Breast epithelium (tissue), 4 donors: ENCODE measurements at regions not wholly inside any gene's neighbourhood (a gene's known extent, or its start where the extent isn't known, plus 50 kb on each side); places are given as distances from the start of the nearest gene placed in this dataset.

Source experiments
- DNase-seq, 2 donors: peaks; one replicate each; pipeline ENCODE4 v3.0.0-alpha.2; 2019; ENCODE audit warnings: low spot score in 2 of 2
- H3K27ac ChIP-seq, 2 donors: fragments of 200-600 bp; sonication (generic) in 1 of 2; one replicate each; pipeline ENCODE4 v1.5.1; 2016 to 2019; ENCODE audit warnings: mild to moderate bottlenecking in 1 of 2
- H3K27me3 ChIP-seq, 2 donors: fragments of 200-600 bp; sonication (generic) in 1 of 2; one replicate each; pipeline versions ENCODE4 v1.5.1 to v1.6.0; 2017 to 2019; ENCODE audit warnings: control low read depth in 1 of 2, mild to moderate bottlenecking in 1 of 2
- H3K36me3 ChIP-seq: fragments of 200-600 bp; one replicate; pipeline ENCODE4 v1.5.1; 2019
- H3K4me1 ChIP-seq, 2 donors: fragments of 200-600 bp; sonication (generic); one replicate each; pipeline ENCODE4 v1.5.1; 2016 to 2019; ENCODE audit warnings: control low read depth in 1 of 2
- H3K4me3 ChIP-seq, 3 donors: fragments of 200-600 bp; sonication (generic); 1 replicate in 2 of 3; 2 replicates in 1 of 3; pipeline ENCODE4 v1.5.1; 2016 to 2019; ENCODE audit warnings: mild to moderate bottlenecking in 3 of 3, moderate library complexity in 2 of 3
- H3K9me3 ChIP-seq, 2 donors: fragments of 200-600 bp; sonication (generic) in 1 of 2; one replicate each; pipeline ENCODE4 v1.5.1; 2016 to 2019; ENCODE audit warnings: control low read depth in 1 of 2
- CTCF ChIP-seq, 3 donors: fragments of 450-650 bp; IDR thresholded peaks; one replicate each; pipeline ENCODE4 v1.5.1; 2016 to 2017; ENCODE audit warnings: antibody characterized with exemption in 3 of 3, mild to moderate bottlenecking in 3 of 3, moderate library complexity in 3 of 3
- POLR2A ChIP-seq: fragments of 450-650 bp; IDR thresholded peaks from one replicate; pipeline ENCODE4 v1.6.1; 2016; ENCODE audit warnings: antibody characterized with exemption, mild to moderate bottlenecking, moderate library complexity
- POLR2AphosphoS5 ChIP-seq, 3 donors: sonication (generic); formaldehyde crosslinking; IDR thresholded peaks; one replicate each; pipeline ENCODE4 v1.6.1; 2017; ENCODE audit warnings: antibody characterized with exemption in 3 of 3
- intact Hi-C: fragments of 100-400 bp; cut with DNase I; formaldehyde crosslinking; loops from one replicate; pipeline ENCODE4 v1.15.1; 2023; ENCODE audit warnings: low total_unique reads

GRCh38 chr21:16519036-16519435 lies 789.3 kb downstream of the USP25 start:
- no peak overlapping the region for H3K27ac ChIP-seq
- TF ChIP-seq CTCF (IDR thresholded peaks at IDR 0.05) = no peak
- no peak for TF ChIP-seq POLR2AphosphoS5 (IDR thresholded peaks at IDR 0.05)
- no peak for TF ChIP-seq POLR2A
- H3K4me1 ChIP-seq = no peaks in the 10 kb centered on the region
- H3K27me3 ChIP-seq = no peaks in the 10 kb centered on the region
- intact Hi-C loops = no loop called here
- H3K4me3 ChIP-seq = no peak overlapping the region
- peaks cover 0 to 15% of the 10 kb centered on the region in 2 donors for H3K9me3 ChIP-seq
- no peak for DNase-seq
- H3K36me3 ChIP-seq = no peaks in the 10 kb centered on the region

DNA sequence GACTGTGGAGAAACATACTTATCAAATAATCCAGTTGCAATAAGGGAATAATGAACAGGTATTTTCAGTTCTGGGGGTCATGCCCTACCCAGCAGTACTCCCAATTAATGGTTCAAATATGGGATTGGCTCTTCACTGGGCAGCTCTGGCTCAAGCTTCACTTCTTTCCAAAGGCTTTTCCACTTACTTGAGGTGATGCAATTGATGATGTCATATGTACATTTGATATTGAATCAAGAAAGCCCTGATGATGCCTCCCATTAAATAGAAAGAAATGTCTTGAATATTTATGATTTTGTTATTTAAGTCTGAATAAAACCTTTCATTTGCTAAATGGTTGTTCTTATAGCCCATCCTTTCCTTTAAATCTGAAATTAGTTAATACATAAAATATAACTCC lies 789.9 kb downstream of the USP25 start:
- intact Hi-C loops = no loop called here
- no peaks in the 10 kb centered on the region for H3K27me3 ChIP-seq
- TF ChIP-seq POLR2A = no peak
- no peak for TF ChIP-seq POLR2AphosphoS5 (IDR thresholded peaks at IDR 0.05)
- DNase-seq = no peak
- H3K27ac ChIP-seq = no peak overlapping the region
- H3K4me1 ChIP-seq = no peaks in the 10 kb centered on the region
- H3K36me3 ChIP-seq = no peaks in the 10 kb centered on the region
- H3K4me3 ChIP-seq = no peak overlapping the region
- H3K9me3 ChIP-seq = peaks cover 0 to 15% of the 10 kb centered on the region in 2 donors

- no peaks in the 10 kb centered on the region for H3K27me3 ChIP-seq
- DNase-seq = no peak
- H3K9me3 ChIP-seq = no peaks in the 10 kb centered on the region
- no peak overlapping the region for H3K4me3 ChIP-seq
- intact Hi-C loops = no loop called here
- TF ChIP-seq CTCF (IDR thresholded peaks at IDR 0.05) (no peak), POLR2A (no peak), POLR2AphosphoS5 (IDR thresholded peaks at IDR 0.05) (no peak)
- H3K4me1 ChIP-seq = no peaks in the 10 kb centered on the region
- H3K36me3 ChIP-seq = no peaks in the 10 kb centered on the region
- peak overlapping the region; percentile 3 to 17 for H3K27ac ChIP-seq
Observed at GRCh38 chr21:16522548-16522947, 792.8 kb downstream of the USP25 start.

- DNase-seq = no peak
- Histone ChIP-seq H3K4me1 (no peaks in the 10 kb centered on the region), H3K27ac (no peak overlapping the region), H3K4me3 (no peak overlapping the region), H3K27me3 (no peaks in the 10 kb centered on the region), H3K36me3 (no peaks in the 10 kb centered on the region), H3K9me3 (no peaks in the 10 kb centered on the region)
- TF ChIP-seq POLR2A = no peak
- TF ChIP-seq CTCF (IDR thresholded peaks at IDR 0.05) = no peak
- TF ChIP-seq POLR2AphosphoS5 (IDR thresholded peaks at IDR 0.05) = no peak
- intact Hi-C loops = no loop called here
Observed at GRCh38 chr21:16530656-16531055, 800.9 kb downstream of the USP25 start.

DNA sequence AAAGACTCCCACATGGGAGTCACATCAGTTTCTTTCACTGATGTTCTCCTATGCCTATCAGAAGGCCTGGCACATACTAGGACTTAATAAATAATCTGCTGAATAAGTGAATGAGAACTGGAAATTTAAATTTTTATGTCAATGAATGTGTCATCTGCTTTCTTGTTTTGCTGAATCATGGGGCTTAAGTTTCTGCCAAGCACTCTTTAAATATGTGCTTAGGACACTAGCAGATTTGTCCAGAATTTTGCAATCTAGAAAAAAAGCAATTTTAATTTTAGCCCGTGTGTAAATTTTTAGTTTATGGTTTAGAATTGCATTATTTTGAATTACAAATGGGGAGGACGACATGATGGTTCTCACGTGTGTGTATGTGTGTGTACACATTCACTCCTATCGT lies 803.1 kb downstream of the USP25 start:
- no peaks in the 10 kb centered on the region for H3K4me1 ChIP-seq
- no peaks in the 10 kb centered on the region for H3K36me3 ChIP-seq
- DNase-seq = no peak
- no peaks in the 10 kb centered on the region for H3K9me3 ChIP-seq
- no peaks in the 10 kb centered on the region for H3K27me3 ChIP-seq
- TF ChIP-seq POLR2AphosphoS5 (IDR thresholded peaks at IDR 0.05) = no peak
- TF ChIP-seq CTCF (IDR thresholded peaks at IDR 0.05) = peak in 1 of 3 donors; percentile 5
- no peak overlapping the region for H3K4me3 ChIP-seq
- intact Hi-C loops = no loop called here
- H3K27ac ChIP-seq = peak overlapping the region; percentile 52 to 93
